ENCODE measurements at regions not wholly inside any gene's neighbourhood (a gene's known extent, or its start where the extent isn't known, plus 50 kb on each side); places are given as distances from the start of the nearest gene placed in this dataset.
"Not testable (repeated sequence)": the region's sequence is repeated elsewhere in the genome, so short reads cannot be mapped to it uniquely, and the experiment has no call there.

- TF ChIP-seq CTCF (IDR thresholded peaks at IDR 0.05); POLR2A (IDR thresholded peaks at IDR 0.05; ENCODE audit: low read depth); POLR2AphosphoS5 (IDR thresholded peaks at IDR 0.05); EP300 (IDR thresholded peaks at IDR 0.05): not testable (repeated sequence)
Measured at GRCh38 chr5:60530144-60530848, 169.7 kb downstream of the DEPDC1B start.
